IMR-90 (cell line): ENCODE measurements at regions not wholly inside any gene's neighbourhood (a gene's known extent, or its start where the extent isn't known, plus 50 kb on each side); places are given as distances from the start of the nearest gene placed in this dataset.

ENCODE experiments used
- RCOR1 ChIP-seq: IDR thresholded peaks from 2 replicates; pipeline ENCODE4 v1.6.1; 2012; ENCODE audit warnings: mild to moderate bottlenecking, low read length, improper control_type of control experiment; ENCODE audit not compliant: insufficient replicate concordance
- TF ChIP-seq, protein P1 (sequence below): conservative IDR thresholded peaks from 2 replicates; pipeline ENCODE4 v1.5.1; 2012; ENCODE audit warnings: mild to moderate bottlenecking, low read depth, low read length, improper control_type of control experiment

GRCh38 chr5:3214396-3214795, 381.2 kb upstream of the IRX1 start:
- TF ChIP-seq, protein P1, sequence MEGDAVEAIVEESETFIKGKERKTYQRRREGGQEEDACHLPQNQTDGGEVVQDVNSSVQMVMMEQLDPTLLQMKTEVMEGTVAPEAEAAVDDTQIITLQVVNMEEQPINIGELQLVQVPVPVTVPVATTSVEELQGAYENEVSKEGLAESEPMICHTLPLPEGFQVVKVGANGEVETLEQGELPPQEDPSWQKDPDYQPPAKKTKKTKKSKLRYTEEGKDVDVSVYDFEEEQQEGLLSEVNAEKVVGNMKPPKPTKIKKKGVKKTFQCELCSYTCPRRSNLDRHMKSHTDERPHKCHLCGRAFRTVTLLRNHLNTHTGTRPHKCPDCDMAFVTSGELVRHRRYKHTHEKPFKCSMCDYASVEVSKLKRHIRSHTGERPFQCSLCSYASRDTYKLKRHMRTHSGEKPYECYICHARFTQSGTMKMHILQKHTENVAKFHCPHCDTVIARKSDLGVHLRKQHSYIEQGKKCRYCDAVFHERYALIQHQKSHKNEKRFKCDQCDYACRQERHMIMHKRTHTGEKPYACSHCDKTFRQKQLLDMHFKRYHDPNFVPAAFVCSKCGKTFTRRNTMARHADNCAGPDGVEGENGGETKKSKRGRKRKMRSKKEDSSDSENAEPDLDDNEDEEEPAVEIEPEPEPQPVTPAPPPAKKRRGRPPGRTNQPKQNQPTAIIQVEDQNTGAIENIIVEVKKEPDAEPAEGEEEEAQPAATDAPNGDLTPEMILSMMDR: no peak
- no peak for TF ChIP-seq RCOR1
